ENCODE measurements at regions not wholly inside any gene's neighbourhood (a gene's known extent, or its start where the extent isn't known, plus 50 kb on each side); places are given as distances from the start of the nearest gene placed in this dataset.

GRCh38 chr2:221752781-221753180, 180.7 kb upstream of the EPHA4 start:
- no peak overlapping the region for H3K27ac ChIP-seq (ENCODE audit: low read depth, low read length)
- no peak for TF ChIP-seq EZH2phosphoT487 (conservative IDR thresholded peaks at IDR 0.05; ENCODE audit: low read length)
- no peak for TF ChIP-seq CTCF (IDR thresholded peaks at IDR 0.05; ENCODE audit: insufficient read depth, low read length, poor library complexity, severe bottlenecking)
- H3K27me3 ChIP-seq (ENCODE audit: low read length) = no peaks in the 10 kb centered on the region
- no peaks in the 10 kb centered on the region for H3K36me3 ChIP-seq (ENCODE audit: low read length)
- no peak overlapping the region for H3K4me3 ChIP-seq (ENCODE audit: insufficient read depth, low read length, poor library complexity, severe bottlenecking)
- no peaks in the 10 kb centered on the region for H3F3A ChIP-seq (ENCODE audit: insufficient read depth)
- no peaks in the 10 kb centered on the region for H3K79me2 ChIP-seq (ENCODE audit: insufficient read depth, low read length)
- H3K9me2 ChIP-seq (replicated peaks; ENCODE audit: insufficient read depth, low read length) = no peaks in the 10 kb centered on the region
- H2AFZ ChIP-seq (ENCODE audit: low read depth, low read length, severe bottlenecking) = no peak overlapping the region
- no peak overlapping the region for H3K9ac ChIP-seq (ENCODE audit: low read length)
- no peaks in the 10 kb centered on the region for H4K20me1 ChIP-seq (ENCODE audit: low read depth, low read length)
- no peaks in the 10 kb centered on the region for H3K9me3 ChIP-seq (ENCODE audit: insufficient read depth, low read length)
- no peak overlapping the region for H3K4me2 ChIP-seq (ENCODE audit: low read depth, low read length, poor library complexity, severe bottlenecking)

GRCh38 chr2:221750316-221750715, 178.2 kb upstream of the EPHA4 start:
- H3K27ac ChIP-seq (ENCODE audit: low read depth, low read length) = no peak overlapping the region
- no peak overlapping the region for H3K4me3 ChIP-seq (ENCODE audit: insufficient read depth, low read length, poor library complexity, severe bottlenecking)
- H3K36me3 ChIP-seq (ENCODE audit: low read length) = no peaks in the 10 kb centered on the region
- H3K9ac ChIP-seq (ENCODE audit: low read length) = no peak overlapping the region
- TF ChIP-seq CTCF (IDR thresholded peaks at IDR 0.05; ENCODE audit: insufficient read depth, low read length, poor library complexity, severe bottlenecking) (no peak), EZH2phosphoT487 (conservative IDR thresholded peaks at IDR 0.05; ENCODE audit: low read length) (no peak)
- H3K9me2 ChIP-seq (replicated peaks; ENCODE audit: insufficient read depth, low read length) = no peaks in the 10 kb centered on the region
- H3K79me2 ChIP-seq (ENCODE audit: insufficient read depth, low read length) = no peaks in the 10 kb centered on the region
- H4K20me1 ChIP-seq (ENCODE audit: low read depth, low read length) = no peaks in the 10 kb centered on the region
- H3F3A ChIP-seq (ENCODE audit: insufficient read depth) = no peaks in the 10 kb centered on the region
- H2AFZ ChIP-seq (ENCODE audit: low read depth, low read length, severe bottlenecking) = no peak overlapping the region
- H3K9me3 ChIP-seq (ENCODE audit: insufficient read depth, low read length) = no peaks in the 10 kb centered on the region
- no peaks in the 10 kb centered on the region for H3K27me3 ChIP-seq (ENCODE audit: low read length)
- H3K4me2 ChIP-seq (ENCODE audit: low read depth, low read length, poor library complexity, severe bottlenecking) = no peak overlapping the region

- no peak overlapping the region for H3K27ac ChIP-seq (ENCODE audit: low read depth, low read length)
- H3K79me2 ChIP-seq (ENCODE audit: insufficient read depth, low read length) = no peaks in the 10 kb centered on the region
- no peak overlapping the region for H2AFZ ChIP-seq (ENCODE audit: low read depth, low read length, severe bottlenecking)
- no peak overlapping the region for H3K4me3 ChIP-seq (ENCODE audit: insufficient read depth, low read length, poor library complexity, severe bottlenecking)
- H3K4me2 ChIP-seq (ENCODE audit: low read depth, low read length, poor library complexity, severe bottlenecking) = no peak overlapping the region
- H3K9me2 ChIP-seq (replicated peaks; ENCODE audit: insufficient read depth, low read length) = no peaks in the 10 kb centered on the region
- H3F3A ChIP-seq (ENCODE audit: insufficient read depth) = no peaks in the 10 kb centered on the region
- H4K20me1 ChIP-seq (ENCODE audit: low read depth, low read length) = no peaks in the 10 kb centered on the region
- no peaks in the 10 kb centered on the region for H3K27me3 ChIP-seq (ENCODE audit: low read length)
- no peaks in the 10 kb centered on the region for H3K9me3 ChIP-seq (ENCODE audit: insufficient read depth, low read length)
- H3K36me3 ChIP-seq (ENCODE audit: low read length) = no peaks in the 10 kb centered on the region
- no peak for TF ChIP-seq EZH2phosphoT487 (conservative IDR thresholded peaks at IDR 0.05; ENCODE audit: low read length)
- TF ChIP-seq CTCF (IDR thresholded peaks at IDR 0.05; ENCODE audit: insufficient read depth, low read length, poor library complexity, severe bottlenecking) = no peak
- H3K9ac ChIP-seq (ENCODE audit: low read length) = no peak overlapping the region
Observed at GRCh38 chr2:221747289-221747972, 175.3 kb upstream of the EPHA4 start.
